CD4-positive, alpha-beta T cell treated with Interleukin-6 at 100 ng/mL for 8 hours (primary cell): ENCODE measurements at regions not wholly inside any gene's neighbourhood (a gene's known extent, or its start where the extent isn't known, plus 50 kb on each side); places are given as distances from the start of the nearest gene placed in this dataset.

ENCODE experiments used
- DNase-seq: peaks from one replicate; pipeline ENCODE4 v3.0.0-alpha.2; 2020; ENCODE audit warnings: mixed read lengths, low spot score

- DNase-seq = no peak
Measured at GRCh38 chr2:234633581-234634230, 136.8 kb upstream of the ARL4C start.

- DNase-seq = no peak
Measured at GRCh38 chr2:234632527-234633391, 135.9 kb upstream of the ARL4C start.

- DNase-seq = no peak
Measured at GRCh38 chr2:234631646-234632514, 135.0 kb upstream of the ARL4C start.

GRCh38 chr2:234630801-234631261 is 133.9 kb upstream of the ARL4C start:
- DNase-seq = no peak

GRCh38 chr2:234629596-234629995 is 132.7 kb upstream of the ARL4C start:
- no peak for DNase-seq

GRCh38 chr2:234628953-234629352 is 132.1 kb upstream of the ARL4C start:
- no peak for DNase-seq

GRCh38 chr2:234627308-234627707 is 130.4 kb upstream of the ARL4C start:
- DNase-seq = no peak

- DNase-seq = no peak
Measured at GRCh38 chr2:234626566-234627130, 129.8 kb upstream of the ARL4C start.

- no peak for DNase-seq
Measured at GRCh38 chr2:234625626-234626250, 128.9 kb upstream of the ARL4C start.

- DNase-seq = no peak
Measured at GRCh38 chr2:234623521-234623991, 126.7 kb upstream of the ARL4C start.

- no peak for DNase-seq
Measured at GRCh38 chr2:234621120-234621519, 124.2 kb upstream of the ARL4C start.

GRCh38 chr2:234620018-234620417 is 123.1 kb upstream of the ARL4C start:
- DNase-seq = no peak

GRCh38 chr2:234615643-234616356 is 118.9 kb upstream of the ARL4C start:
- no peak for DNase-seq

GRCh38 chr2:234611209-234611608 is 114.3 kb upstream of the ARL4C start:
- DNase-seq = no peak

- no peak for DNase-seq
Measured at GRCh38 chr2:234608946-234609345, 112.1 kb upstream of the ARL4C start.

GRCh38 chr2:234607691-234608090 is 110.8 kb upstream of the ARL4C start:
- DNase-seq = no peak

GRCh38 chr2:234606896-234607295 is 110.0 kb upstream of the ARL4C start:
- no peak for DNase-seq

GRCh38 chr2:234603619-234604018 is 106.7 kb upstream of the ARL4C start:
- DNase-seq = no peak

GRCh38 chr2:234601213-234601612 is 104.3 kb upstream of the ARL4C start:
- no peak for DNase-seq

GRCh38 chr2:234597576-234597861 is 100.6 kb upstream of the ARL4C start:
- DNase-seq = no peak
